ENCODE measurements at regions not wholly inside any gene's neighbourhood (a gene's known extent, or its start where the extent isn't known, plus 50 kb on each side); places are given as distances from the start of the nearest gene placed in this dataset.

DNA sequence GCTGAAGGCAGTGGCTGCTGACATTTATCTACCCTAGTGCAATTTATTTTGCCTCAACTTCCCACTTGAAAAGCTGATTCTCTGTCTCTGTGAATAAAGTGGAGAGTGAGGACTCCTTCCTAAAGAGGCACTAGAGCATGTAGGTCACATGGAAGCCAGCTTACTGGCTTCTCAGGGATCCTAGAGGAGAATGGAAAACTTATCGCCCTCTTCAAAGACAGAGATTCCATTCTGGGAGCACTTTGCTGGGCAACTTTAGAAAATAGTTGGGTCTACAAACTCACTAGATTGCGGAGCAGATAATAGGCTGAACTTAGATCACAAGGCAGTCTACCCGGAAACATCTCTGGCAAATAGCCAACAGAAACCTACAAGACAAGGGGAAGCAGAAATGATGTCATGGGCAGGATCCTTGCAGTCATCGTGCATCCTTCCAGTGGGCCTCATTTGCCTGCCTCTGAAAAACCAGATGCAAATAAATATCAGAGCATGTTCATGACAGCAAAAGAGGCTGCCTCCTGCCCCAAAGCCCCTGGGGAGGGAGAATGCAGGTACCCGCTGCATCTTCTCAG, 104.8 kb upstream of the BARHL2 start:
- Histone ChIP-seq H3K18ac (ENCODE audit: extremely low read depth, low read length) (no peak overlapping the region), H3K4me2 (ENCODE audit: insufficient read depth in 1 of 2, low read depth in 2 of 2, low read length in 2 of 2) (no peak overlapping the region), H3K56ac (replicated peaks; ENCODE audit: insufficient read length, low read depth, low read length) (no peak overlapping the region), H4K8ac (ENCODE audit: extremely low read depth, insufficient read depth, low read length) (no peak overlapping the region), H3K79me2 (ENCODE audit: control insufficient read depth in 1 of 2, insufficient read depth in 2 of 2, low read length in 2 of 2) (no peaks in the 10 kb centered on the region), H3K79me1 (ENCODE audit: low read depth, low read length) (no peaks in the 10 kb centered on the region), H3K36me3 (ENCODE audit: control insufficient read depth in 2 of 4, insufficient read depth in 4 of 4, low read length in 3 of 4) (no peaks in the 10 kb centered on the region), H2AFZ (ENCODE audit: low read length) (no peak overlapping the region), H2BK12ac (ENCODE audit: low read depth, low read length) (no peak overlapping the region), H2BK15ac (ENCODE audit: low read length) (no peak overlapping the region), H4K20me1 (replicated peaks in 1 of 2; ENCODE audit: control insufficient read depth in 1 of 2, insufficient read depth in 2 of 2, low read length in 2 of 2) (no peaks in the 10 kb centered on the region), H3K27ac (ENCODE audit: low read depth, low read length) (no peak overlapping the region), H2BK20ac (ENCODE audit: low read length) (no peak overlapping the region), H2BK5ac (ENCODE audit: low read depth, low read length) (no peak overlapping the region), H3K14ac (ENCODE audit: insufficient read length) (no peak overlapping the region), H2BK120ac (replicated peaks; ENCODE audit: low read depth, low read length) (no peak overlapping the region), H3K4ac (replicated peaks; ENCODE audit: insufficient read length, low read depth, low read length) (no peak overlapping the region), H2AK5ac (ENCODE audit: low read depth, low read length) (no peak overlapping the region), H3K27me3 (replicated peaks in 1 of 4; ENCODE audit: control insufficient read depth in 3 of 4, extremely low read depth in 1 of 4, insufficient read depth in 3 of 4, low read length in 3 of 4) (peaks cover 0 to 2% (median 0%) of the 10 kb centered on the region in 4 experiments; a peak in 2 of 7 replicates), H4K5ac (ENCODE audit: insufficient read length, low read depth, low read length) (no peak overlapping the region), H3K9me3 (ENCODE audit: insufficient read depth in 2 of 2, low read depth in 1 of 2, low read length in 1 of 2) (no peaks in the 10 kb centered on the region), H3K23me2 (ENCODE audit: low read depth, low read length) (no peaks in the 10 kb centered on the region), H4K91ac (replicated peaks; ENCODE audit: insufficient read length, low read length) (no peak overlapping the region), H3K23ac (ENCODE audit: insufficient read length) (no peak overlapping the region), H3K4me1 (replicated peaks in 1 of 4; ENCODE audit: control insufficient read depth in 3 of 4, insufficient read depth in 4 of 4, low read length in 3 of 4) (no peaks in the 10 kb centered on the region), H3K4me3 (ENCODE audit: extremely low read depth in 1 of 4, insufficient read depth in 2 of 4, low read depth in 3 of 4, low read length in 4 of 4) (no peak overlapping the region), H3K9ac (replicated peaks in 1 of 4; ENCODE audit: extremely low read depth in 1 of 4, low read depth in 3 of 4, low read length in 3 of 4) (no peak overlapping the region)
- 84% methylated on average over 5 of the region's 5 CpGs; no CpG with 5 or more reads in 1 of the 2 experiments for WGBS, 2 experiments (ENCODE audit: extremely low coverage in 1 of 2, insufficient coverage in 1 of 2, insufficient read length in 1 of 2, insufficient replicate concordance in 2 of 2, low coverage in 1 of 2, low lambda C conversion rate in 2 of 2, missing lambda C conversion rate in 1 of 2)
- DNase-seq (ENCODE audit: low read depth in 1 of 2, low spot score in 2 of 2) (no peak), FAIRE-seq (no peak)
- CTCF ChIA-PET (ENCODE audit: partially characterized antibody) = interaction anchor here (0.7 kb wide), 1 partner anchor 54 kb away, joined by 3 read pairs; no protein-coding TSS in a partner anchor
- POLR2A ChIA-PET (ENCODE audit: partially characterized antibody) = no interaction called here
- no peak for TF ChIP-seq EP300 (IDR thresholded peaks at IDR 0.05; ENCODE audit: borderline replicate concordance in 1 of 2, low read depth in 2 of 2, low read length in 2 of 2)
- no peak for TF ChIP-seq CBX5 (IDR thresholded peaks at IDR 0.05; ENCODE audit: low read depth, low read length)

Data from H1 (cell line).